GM23338 (cell line): ENCODE measurements at regions not wholly inside any gene's neighbourhood (a gene's known extent, or its start where the extent isn't known, plus 50 kb on each side); places are given as distances from the start of the nearest gene placed in this dataset.

ENCODE experiments used
- ATAC-seq: fragments of 200-7000 bp; cut with Tn5 transposase; 3 replicates; pipeline ENCODE4 v1.9.1; 2020
- DNase-seq: peaks from one replicate; pipeline ENCODE4 v3.0.0-alpha.2; 2015; ENCODE audit warnings: low spot score
- H2AFZ ChIP-seq: fragments of 200-600 bp; sonication (generic); 2 replicates; pipeline ENCODE4 v1.8.0; 2016; ENCODE audit warnings: antibody characterized with exemption, mild to moderate bottlenecking, moderate library complexity
- H3F3A ChIP-seq: fragments of 200-600 bp; sonication (generic); replicated peaks from 2 replicates; pipeline ENCODE4 v1.8.0; 2017; ENCODE audit warnings: antibody characterized with exemption, mixed run types, low read depth
- H3K27ac ChIP-seq: fragments of 200-600 bp; sonication (generic); 2 replicates; pipeline ENCODE4 v1.6.1; 2016; ENCODE audit warnings: low read depth
- H3K27me3 ChIP-seq: fragments of 200-600 bp; sonication (generic); 2 replicates; pipeline ENCODE4 v1.8.0; 2016; ENCODE audit warnings: mild to moderate bottlenecking, mixed run types, moderate library complexity; ENCODE audit not compliant: insufficient read depth
- H3K36me3 ChIP-seq: fragments of 200-600 bp; sonication (generic); 2 replicates; pipeline ENCODE4 v1.8.0; 2016; ENCODE audit warnings: mild to moderate bottlenecking; ENCODE audit not compliant: insufficient read depth
- H3K4me1 ChIP-seq: fragments of 200-600 bp; sonication (generic); 2 replicates; pipeline ENCODE4 v1.8.0; 2016; ENCODE audit warnings: mild to moderate bottlenecking, moderate library complexity; ENCODE audit not compliant: insufficient read depth
- H3K4me2 ChIP-seq: fragments of 200-600 bp; sonication (generic); 2 replicates; pipeline ENCODE4 v1.7.1; 2017; ENCODE audit warnings: mixed run types
- H3K4me3 ChIP-seq: fragments of 200-600 bp; sonication (generic); 2 replicates; pipeline ENCODE4 v1.6.1; 2016; ENCODE audit warnings: mixed run types
- H3K79me2 ChIP-seq: fragments of 200-600 bp; sonication (generic); replicated peaks from 2 replicates; pipeline ENCODE4 v1.8.0; 2017; ENCODE audit warnings: mild to moderate bottlenecking; ENCODE audit not compliant: insufficient read depth
- H3K9me2 ChIP-seq: fragments of 200-600 bp; sonication (generic); 2 replicates; pipeline ENCODE4 v1.8.0; 2017; ENCODE audit not compliant: insufficient read depth
- H4K20me1 ChIP-seq: fragments of 200-600 bp; sonication (generic); replicated peaks from 2 replicates; pipeline ENCODE4 v1.8.0; 2017; ENCODE audit warnings: mild to moderate bottlenecking; ENCODE audit not compliant: insufficient read depth
- H3K27ac Mint-ChIP-seq: 2 replicates; pipeline ENCODE4 v1.8.0; 2020; ENCODE audit warnings: inconsistent platforms, mild to moderate bottlenecking, moderate library complexity, mixed read lengths
- H3K27me3 Mint-ChIP-seq: 3 replicates; pipeline ENCODE4 v1.8.0; 2022; ENCODE audit warnings: low read depth, mild to moderate bottlenecking, moderate library complexity, mixed read lengths, inconsistent platforms; ENCODE audit not compliant: insufficient read depth, poor library complexity
- H3K36me3 Mint-ChIP-seq: 3 replicates; pipeline ENCODE4 v1.8.0; 2021; ENCODE audit warnings: low read depth, mild to moderate bottlenecking, inconsistent platforms, moderate library complexity, mixed read lengths
- H3K4me1 Mint-ChIP-seq: 3 replicates; pipeline ENCODE4 v1.8.0; 2020; ENCODE audit warnings: mild to moderate bottlenecking, inconsistent platforms, mixed read lengths
- H3K4me3 Mint-ChIP-seq: 3 replicates; pipeline ENCODE4 v1.8.0; 2021; ENCODE audit warnings: moderate library complexity, mild to moderate bottlenecking, inconsistent platforms, mixed read lengths
- H3K9me3 Mint-ChIP-seq: 3 replicates; pipeline ENCODE4 v1.8.0; 2020; ENCODE audit warnings: moderate library complexity, mild to moderate bottlenecking, inconsistent platforms, mixed read lengths
- CREB1 ChIP-seq: fragments of 250-450 bp; sonication (Bioruptor Pico); IDR thresholded peaks from 2 replicates; pipeline ENCODE4 v1.5.0; 2020; ENCODE audit warnings: low read depth, mild to moderate bottlenecking, moderate library complexity
- ETS1 ChIP-seq: IDR thresholded peaks from 2 replicates; pipeline ENCODE4 v1.6.1; 2016; ENCODE audit warnings: antibody characterized with exemption
- EZH2 ChIP-seq: fragments of 200-600 bp; sonication (generic); IDR thresholded peaks from one replicate; pipeline ENCODE4 v1.8.0; 2017; ENCODE audit warnings: antibody characterized with exemption, mild to moderate bottlenecking, low read depth; ENCODE audit not compliant: unreplicated experiment
- EZH2phosphoT487 ChIP-seq: fragments of 200-600 bp; sonication (generic); IDR thresholded peaks from one replicate; pipeline ENCODE4 v1.8.1; 2018; ENCODE audit warnings: antibody characterized with exemption; ENCODE audit not compliant: unreplicated experiment
- JUNB ChIP-seq: IDR thresholded peaks from one replicate; pipeline ENCODE4 v1.6.1; 2016; ENCODE audit warnings: antibody characterized with exemption; ENCODE audit not compliant: unreplicated experiment
- NANOG ChIP-seq: IDR thresholded peaks from 2 replicates; pipeline ENCODE4 v1.6.1; 2016; ENCODE audit warnings: antibody characterized with exemption, borderline replicate concordance
- POLR2AphosphoS5 ChIP-seq: IDR thresholded peaks from 2 replicates; pipeline ENCODE4 v1.6.1; 2016; ENCODE audit warnings: antibody characterized with exemption, low read depth
- REST ChIP-seq: IDR thresholded peaks from one replicate; pipeline ENCODE4 v1.6.1; 2018; ENCODE audit warnings: antibody characterized with exemption; ENCODE audit not compliant: unreplicated experiment
- STAT1 ChIP-seq: IDR thresholded peaks from one replicate; pipeline ENCODE4 v1.6.1; 2016; ENCODE audit warnings: antibody characterized with exemption; ENCODE audit not compliant: unreplicated experiment
- ZNF114 ChIP-seq: fragments of 250-450 bp; sonication (Bioruptor Pico); IDR thresholded peaks from 2 replicates; pipeline ENCODE4 v1.5.0; 2020; ENCODE audit warnings: mild to moderate bottlenecking, moderate library complexity
- ZNF331 ChIP-seq: fragments of 250-450 bp; sonication (Bioruptor Pico); IDR thresholded peaks from 2 replicates; pipeline ENCODE4 v1.5.0; 2020; ENCODE audit warnings: low read depth, mild to moderate bottlenecking, moderate library complexity
- ZNF462 ChIP-seq: fragments of 250-450 bp; sonication (Bioruptor Pico); IDR thresholded peaks from 2 replicates; pipeline ENCODE4 v1.5.0; 2020; ENCODE audit warnings: mild to moderate bottlenecking, moderate library complexity
- TF ChIP-seq, protein P1 (sequence below), 2 experiments: fragments of 200-600 bp in 1 of 2; sonication (generic) in 1 of 2; conservative IDR thresholded peaks; 2 replicates each; pipeline versions ENCODE4 v1.5.1 to v1.6.1; 2016 to 2017; ENCODE audit warnings: antibody characterized with exemption in 2 of 2, low read depth in 2 of 2, mild to moderate bottlenecking in 2 of 2, moderate library complexity in 1 of 2

- Mint-ChIP-seq H3K9me3 (peaks cover 50% of the 10 kb centered on the region), H3K36me3 (no peaks in the 10 kb centered on the region; the same call in 1 of the 3 replicates), H3K27ac (no peak overlapping the region), H3K4me3 (no peak overlapping the region), H3K27me3 (peaks cover 3% of the 10 kb centered on the region), H3K4me1 (no peaks in the 10 kb centered on the region)
- Histone ChIP-seq H3F3A (no peaks in the 10 kb centered on the region), H3K9me2 (no peaks in the 10 kb centered on the region), H2AFZ (no peak overlapping the region), H4K20me1 (no peaks in the 10 kb centered on the region), H3K27ac (no peak overlapping the region), H3K4me1 (no peaks in the 10 kb centered on the region), H3K4me3 (no peak overlapping the region), H3K4me2 (no peak overlapping the region), H3K27me3 (no peaks in the 10 kb centered on the region), H3K79me2 (no peaks in the 10 kb centered on the region), H3K36me3 (no peaks in the 10 kb centered on the region)
- no peak for TF ChIP-seq NANOG
- TF ChIP-seq JUNB, result no peak
- no peak for TF ChIP-seq ETS1
- TF ChIP-seq EZH2phosphoT487, result no peak
- no peak for TF ChIP-seq ZNF462 (CRISPR knock-in tag)
- TF ChIP-seq ZNF331, result no peak
- no peak for TF ChIP-seq EZH2
- TF ChIP-seq, protein P1, sequence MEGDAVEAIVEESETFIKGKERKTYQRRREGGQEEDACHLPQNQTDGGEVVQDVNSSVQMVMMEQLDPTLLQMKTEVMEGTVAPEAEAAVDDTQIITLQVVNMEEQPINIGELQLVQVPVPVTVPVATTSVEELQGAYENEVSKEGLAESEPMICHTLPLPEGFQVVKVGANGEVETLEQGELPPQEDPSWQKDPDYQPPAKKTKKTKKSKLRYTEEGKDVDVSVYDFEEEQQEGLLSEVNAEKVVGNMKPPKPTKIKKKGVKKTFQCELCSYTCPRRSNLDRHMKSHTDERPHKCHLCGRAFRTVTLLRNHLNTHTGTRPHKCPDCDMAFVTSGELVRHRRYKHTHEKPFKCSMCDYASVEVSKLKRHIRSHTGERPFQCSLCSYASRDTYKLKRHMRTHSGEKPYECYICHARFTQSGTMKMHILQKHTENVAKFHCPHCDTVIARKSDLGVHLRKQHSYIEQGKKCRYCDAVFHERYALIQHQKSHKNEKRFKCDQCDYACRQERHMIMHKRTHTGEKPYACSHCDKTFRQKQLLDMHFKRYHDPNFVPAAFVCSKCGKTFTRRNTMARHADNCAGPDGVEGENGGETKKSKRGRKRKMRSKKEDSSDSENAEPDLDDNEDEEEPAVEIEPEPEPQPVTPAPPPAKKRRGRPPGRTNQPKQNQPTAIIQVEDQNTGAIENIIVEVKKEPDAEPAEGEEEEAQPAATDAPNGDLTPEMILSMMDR (conservative IDR thresholded peaks at IDR 0.05; ENCODE audit: low read depth in 2 of 2), result no peak
- no peak for TF ChIP-seq POLR2AphosphoS5
- no peak for TF ChIP-seq ZNF114
- no peak for TF ChIP-seq REST
- TF ChIP-seq STAT1, result no peak
- TF ChIP-seq CREB1 (CRISPR knock-in tag), result no peak
- ATAC-seq, result no peak
- no peak for DNase-seq
Measured at GRCh38 chr4:189499696-189500095, 441.0 kb upstream of the FRG1 start.
